ENCODE measurements at regions not wholly inside any gene's neighbourhood (a gene's known extent, or its start where the extent isn't known, plus 50 kb on each side); places are given as distances from the start of the nearest gene placed in this dataset.

DNA sequence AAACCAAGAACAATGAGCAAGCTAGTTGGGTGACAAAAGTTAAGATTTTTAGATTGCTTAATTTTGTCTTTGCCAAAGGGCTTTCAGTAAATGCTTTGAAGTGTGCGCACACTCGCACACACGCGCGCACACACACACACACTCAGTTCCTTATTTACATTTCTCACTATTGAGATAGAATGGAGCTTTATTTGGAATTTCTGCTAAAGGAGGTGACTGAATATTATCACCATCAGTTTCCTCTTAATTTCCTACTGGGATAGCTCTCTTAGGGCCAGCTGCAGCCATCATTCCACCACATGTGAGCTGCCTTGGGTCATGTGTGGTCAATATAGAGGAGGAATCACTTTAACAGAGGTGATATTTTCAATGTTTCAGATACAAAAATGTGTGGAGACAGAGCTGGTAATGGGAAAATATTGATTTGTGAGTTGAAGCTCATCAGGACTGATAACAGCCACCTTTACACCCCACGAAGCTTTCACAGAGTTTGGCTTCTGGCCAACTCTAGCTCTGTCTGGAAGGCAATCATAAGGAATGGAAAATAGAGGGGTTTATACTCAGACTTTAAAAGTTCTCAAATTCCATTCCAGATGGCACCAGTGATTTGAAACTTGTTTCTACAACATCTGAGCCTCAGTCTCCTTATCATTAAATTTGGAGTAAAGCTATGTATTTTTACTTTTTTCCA lies 99.9 kb downstream of the MACIR start:
- TF ChIP-seq, protein P1, sequence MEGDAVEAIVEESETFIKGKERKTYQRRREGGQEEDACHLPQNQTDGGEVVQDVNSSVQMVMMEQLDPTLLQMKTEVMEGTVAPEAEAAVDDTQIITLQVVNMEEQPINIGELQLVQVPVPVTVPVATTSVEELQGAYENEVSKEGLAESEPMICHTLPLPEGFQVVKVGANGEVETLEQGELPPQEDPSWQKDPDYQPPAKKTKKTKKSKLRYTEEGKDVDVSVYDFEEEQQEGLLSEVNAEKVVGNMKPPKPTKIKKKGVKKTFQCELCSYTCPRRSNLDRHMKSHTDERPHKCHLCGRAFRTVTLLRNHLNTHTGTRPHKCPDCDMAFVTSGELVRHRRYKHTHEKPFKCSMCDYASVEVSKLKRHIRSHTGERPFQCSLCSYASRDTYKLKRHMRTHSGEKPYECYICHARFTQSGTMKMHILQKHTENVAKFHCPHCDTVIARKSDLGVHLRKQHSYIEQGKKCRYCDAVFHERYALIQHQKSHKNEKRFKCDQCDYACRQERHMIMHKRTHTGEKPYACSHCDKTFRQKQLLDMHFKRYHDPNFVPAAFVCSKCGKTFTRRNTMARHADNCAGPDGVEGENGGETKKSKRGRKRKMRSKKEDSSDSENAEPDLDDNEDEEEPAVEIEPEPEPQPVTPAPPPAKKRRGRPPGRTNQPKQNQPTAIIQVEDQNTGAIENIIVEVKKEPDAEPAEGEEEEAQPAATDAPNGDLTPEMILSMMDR (IDR thresholded peaks at IDR 0.05) = no peak
- no peak for TF ChIP-seq EP300 (IDR thresholded peaks at IDR 0.05)
- no peak for TF ChIP-seq POLR2A (IDR thresholded peaks at IDR 0.05)
- no peak for TF ChIP-seq POLR2AphosphoS5 (IDR thresholded peaks at IDR 0.05)

Data from gastroesophageal sphincter (tissue), 3 donors.